ENCODE measurements at regions not wholly inside any gene's neighbourhood (a gene's known extent, or its start where the extent isn't known, plus 50 kb on each side); places are given as distances from the start of the nearest gene placed in this dataset.

DNA sequence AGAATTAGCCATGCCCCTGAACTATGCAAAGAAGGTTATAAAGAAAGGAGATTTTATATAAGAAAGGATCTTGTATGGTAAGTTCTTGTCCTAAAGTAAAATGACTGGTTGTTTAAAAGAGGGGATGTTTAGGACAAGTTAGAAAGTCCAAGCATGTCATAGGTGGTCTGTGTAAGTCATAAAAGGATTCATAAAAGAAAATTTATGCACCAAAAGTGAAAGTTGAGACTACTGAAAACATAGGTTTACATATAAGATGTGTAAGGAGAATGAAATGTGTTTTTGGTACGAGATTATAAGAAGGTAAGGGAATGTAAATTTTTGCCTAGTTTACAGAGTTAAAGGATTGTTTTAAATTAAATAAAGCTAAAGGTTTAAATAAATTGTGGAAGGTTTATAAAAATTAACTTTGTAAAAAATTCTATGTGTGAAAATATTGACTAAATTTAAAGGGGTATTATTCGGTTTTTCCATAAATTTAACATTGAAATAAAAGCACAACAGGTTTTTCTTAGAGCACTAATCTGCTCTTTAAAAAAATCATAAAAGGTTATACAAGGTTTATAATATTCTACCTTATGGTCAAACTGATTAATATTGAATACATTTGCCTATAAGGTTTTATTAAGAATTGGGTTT is 93.6 kb upstream of the UST start:
- no peak for TF ChIP-seq EGR1 (IDR thresholded peaks at IDR 0.05; ENCODE audit: low read depth in 2 of 2)
- TF ChIP-seq CTCF (IDR thresholded peaks at IDR 0.05; ENCODE audit: low read depth, low read length, missing input control), result no peak
